Esophagus squamous epithelium (tissue), 5 donors: ENCODE measurements at regions not wholly inside any gene's neighbourhood (a gene's known extent, or its start where the extent isn't known, plus 50 kb on each side); places are given as distances from the start of the nearest gene placed in this dataset.

Experiments used
- DNase-seq: peaks from one replicate; lab custom pipeline; 2025; lab: John Stamatoyannopoulos, UW
- H3K27ac ChIP-seq, 4 donors: fragments of 200-600 bp; sonication (generic); one replicate each; pipeline ENCODE4 v1.5.1; 2016 to 2019; ENCODE audit warnings: mild to moderate bottlenecking in 1 of 4
- H3K27me3 ChIP-seq, 4 donors: fragments of 200-600 bp; sonication (generic); 1 replicate in 3 of 4; 2 replicates in 1 of 4; pipeline versions ENCODE4 v1.5.1 to v1.6.0; 2017 to 2021; ENCODE audit warnings: antibody characterized with exemption in 1 of 4
- H3K36me3 ChIP-seq, 3 donors: fragments of 200-600 bp; sonication (generic); one replicate each; pipeline ENCODE4 v1.5.1; 2016 to 2019
- H3K4me1 ChIP-seq, 3 donors: fragments of 200-600 bp; sonication (generic); one replicate each; pipeline ENCODE4 v1.5.1; 2017 to 2019
- H3K4me3 ChIP-seq, 4 donors: fragments of 200-600 bp; sonication (generic); 1 replicate in 3 of 4; 2 replicates in 1 of 4; pipeline ENCODE4 v1.5.1; 2016 to 2019; ENCODE audit warnings: mild to moderate bottlenecking in 2 of 4, moderate library complexity in 1 of 4
- H3K9me3 ChIP-seq, 3 donors: fragments of 200-600 bp; sonication (generic); one replicate each; pipeline ENCODE4 v1.5.1; 2016 to 2019
- POLR2A ChIP-seq, 4 donors: fragments of 450-650 bp; IDR thresholded peaks; one replicate each; pipeline ENCODE4 v1.6.1; 2017; ENCODE audit warnings: antibody characterized with exemption in 4 of 4, mild to moderate bottlenecking in 4 of 4, moderate library complexity in 3 of 4
- WGBS, 2 donors: methylation state at CpG; one replicate each; pipeline ENCODE4 v1.1.5; 2018; 5-methylcytosine and 5-hydroxymethylcytosine counted together
- intact Hi-C: fragments of 100-400 bp; cut with DNase I; formaldehyde crosslinking; loops from one replicate; pipeline ENCODE4 v1.15.0; 2022
- TF ChIP-seq, protein P1 (sequence below), 6 experiments: fragments of 450-650 bp in 4 of 6; fragments of 200-600 bp in 2 of 6; sonication (generic) in 2 of 6; IDR thresholded peaks; one replicate each; pipeline ENCODE4 v1.5.1; 2016 to 2019; ENCODE audit warnings: antibody characterized with exemption in 6 of 6, mild to moderate bottlenecking in 4 of 6, moderate library complexity in 4 of 6
- donor health status: DM: yes; HTN: yes; CAD: no.

DNA sequence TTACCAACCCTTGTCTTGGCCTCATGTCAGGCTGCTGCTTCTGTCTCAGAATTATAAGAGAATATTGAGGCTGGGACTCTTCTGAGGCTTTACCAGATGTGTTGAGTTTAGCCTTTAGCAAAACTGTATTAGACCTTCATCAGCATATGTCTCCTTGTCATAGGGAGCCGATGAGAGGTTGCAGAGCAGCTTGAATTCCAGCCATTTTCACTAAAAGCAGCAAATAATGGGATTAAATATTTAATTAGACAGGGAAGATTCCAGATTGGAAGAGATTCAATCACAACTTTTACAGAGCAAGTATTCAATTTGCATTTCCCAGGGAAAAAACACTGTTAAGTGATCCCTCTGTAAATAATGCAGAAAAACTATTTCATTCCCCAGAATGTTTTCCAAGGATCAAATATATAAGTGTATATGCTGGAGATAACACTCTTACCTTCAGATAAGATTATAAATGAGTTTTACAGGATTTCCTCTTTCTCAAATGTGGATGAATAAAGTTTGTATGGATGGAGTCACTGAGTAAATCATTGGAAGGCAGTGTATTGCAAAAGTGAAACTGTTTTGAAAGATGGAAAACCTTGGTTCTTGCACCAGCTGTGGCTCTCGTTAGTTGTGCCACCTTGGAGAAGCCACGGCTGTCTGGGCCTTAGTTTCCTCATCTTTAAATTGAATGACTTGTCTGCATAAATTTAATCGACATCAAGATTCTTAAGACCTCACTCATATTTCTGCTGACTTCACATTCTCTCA is 466.4 kb upstream of the SGO1 start:
- intact Hi-C loops, result no loop called here
- no peaks in the 10 kb centered on the region for H3K27me3 ChIP-seq
- TF ChIP-seq POLR2A (IDR thresholded peaks at IDR 0.05), result no peak
- TF ChIP-seq, protein P1, sequence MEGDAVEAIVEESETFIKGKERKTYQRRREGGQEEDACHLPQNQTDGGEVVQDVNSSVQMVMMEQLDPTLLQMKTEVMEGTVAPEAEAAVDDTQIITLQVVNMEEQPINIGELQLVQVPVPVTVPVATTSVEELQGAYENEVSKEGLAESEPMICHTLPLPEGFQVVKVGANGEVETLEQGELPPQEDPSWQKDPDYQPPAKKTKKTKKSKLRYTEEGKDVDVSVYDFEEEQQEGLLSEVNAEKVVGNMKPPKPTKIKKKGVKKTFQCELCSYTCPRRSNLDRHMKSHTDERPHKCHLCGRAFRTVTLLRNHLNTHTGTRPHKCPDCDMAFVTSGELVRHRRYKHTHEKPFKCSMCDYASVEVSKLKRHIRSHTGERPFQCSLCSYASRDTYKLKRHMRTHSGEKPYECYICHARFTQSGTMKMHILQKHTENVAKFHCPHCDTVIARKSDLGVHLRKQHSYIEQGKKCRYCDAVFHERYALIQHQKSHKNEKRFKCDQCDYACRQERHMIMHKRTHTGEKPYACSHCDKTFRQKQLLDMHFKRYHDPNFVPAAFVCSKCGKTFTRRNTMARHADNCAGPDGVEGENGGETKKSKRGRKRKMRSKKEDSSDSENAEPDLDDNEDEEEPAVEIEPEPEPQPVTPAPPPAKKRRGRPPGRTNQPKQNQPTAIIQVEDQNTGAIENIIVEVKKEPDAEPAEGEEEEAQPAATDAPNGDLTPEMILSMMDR (IDR thresholded peaks at IDR 0.05), result no peak
- H3K9me3 ChIP-seq, result no peaks in the 10 kb centered on the region
- no peak for DNase-seq
- no peaks in the 10 kb centered on the region for H3K4me1 ChIP-seq
- 45 to 69% methylated on average over 4 of the region's 4 CpGs for WGBS, 2 donors
- no peaks in the 10 kb centered on the region for H3K36me3 ChIP-seq
- H3K27ac ChIP-seq, result no peak overlapping the region
- no peak overlapping the region for H3K4me3 ChIP-seq

- Histone ChIP-seq H3K36me3 (no peaks in the 10 kb centered on the region), H3K27me3 (no peaks in the 10 kb centered on the region), H3K27ac (no peak overlapping the region), H3K9me3 (no peaks in the 10 kb centered on the region), H3K4me1 (no peaks in the 10 kb centered on the region), H3K4me3 (no peak overlapping the region)
- intact Hi-C loops, result no loop called here
- no peak for DNase-seq
- WGBS, 2 donors, result 90 to 95% methylated on average over 2 of the region's 2 CpGs
- no peak for TF ChIP-seq POLR2A (IDR thresholded peaks at IDR 0.05)
- TF ChIP-seq, protein P1 (IDR thresholded peaks at IDR 0.05), result no peak
Measured at GRCh38 chr3:20648921-20649381, 462.9 kb upstream of the SGO1 start.

GRCh38 chr3:20648294-20648693 is 462.3 kb upstream of the SGO1 start:
- Histone ChIP-seq H3K4me1 (no peaks in the 10 kb centered on the region), H3K4me3 (no peak overlapping the region), H3K27ac (no peak overlapping the region), H3K36me3 (no peaks in the 10 kb centered on the region), H3K9me3 (no peaks in the 10 kb centered on the region), H3K27me3 (no peaks in the 10 kb centered on the region)
- no peak for DNase-seq
- TF ChIP-seq POLR2A (IDR thresholded peaks at IDR 0.05), result no peak
- TF ChIP-seq, protein P1 (IDR thresholded peaks at IDR 0.05), result no peak
- intact Hi-C loops, result no loop called here
- 53 to 65% methylated on average over 2 of the region's 2 CpGs for WGBS, 2 donors

DNA sequence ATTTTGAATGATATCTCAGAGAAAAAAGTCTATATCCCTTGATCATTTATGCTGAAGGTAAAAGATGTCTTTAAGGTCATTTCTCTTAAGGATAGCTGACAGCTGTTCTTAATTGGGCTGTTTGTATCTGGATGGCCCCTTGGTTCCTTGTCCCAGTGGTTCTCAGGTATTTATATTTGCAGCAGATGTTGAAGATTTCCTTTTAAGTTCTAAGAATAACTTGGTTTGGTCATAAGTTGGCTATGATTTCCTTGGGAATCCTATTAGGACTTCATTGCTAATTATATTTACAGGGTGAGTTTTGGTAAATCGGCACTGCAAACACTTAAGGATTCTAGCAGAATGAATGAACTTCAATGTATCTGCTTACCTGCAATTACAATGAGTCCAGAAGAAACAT is 460.4 kb upstream of the SGO1 start:
- no peak overlapping the region for H3K4me3 ChIP-seq
- H3K4me1 ChIP-seq, result no peaks in the 10 kb centered on the region
- no peaks in the 10 kb centered on the region for H3K9me3 ChIP-seq
- H3K36me3 ChIP-seq, result no peaks in the 10 kb centered on the region
- no peaks in the 10 kb centered on the region for H3K27me3 ChIP-seq
- DNase-seq, result no peak
- H3K27ac ChIP-seq, result no peak overlapping the region
- 67 to 88% methylated on average over 1 of the region's 1 CpG for WGBS, 2 donors
- no peak for TF ChIP-seq POLR2A (IDR thresholded peaks at IDR 0.05)
- TF ChIP-seq, protein P1 (IDR thresholded peaks at IDR 0.05), result no peak
- intact Hi-C loops, result no loop called here

- intact Hi-C loops, result no loop called here
- TF ChIP-seq, protein P1 (IDR thresholded peaks at IDR 0.05), result no peak
- no peak for TF ChIP-seq POLR2A (IDR thresholded peaks at IDR 0.05)
- no peaks in the 10 kb centered on the region for H3K9me3 ChIP-seq
- H3K4me1 ChIP-seq, result no peaks in the 10 kb centered on the region
- 21 to 24% methylated on average over 3 of the region's 3 CpGs for WGBS, 2 donors
- H3K36me3 ChIP-seq, result no peaks in the 10 kb centered on the region
- DNase-seq, result no peak
- no peaks in the 10 kb centered on the region for H3K27me3 ChIP-seq
- H3K4me3 ChIP-seq, result no peak overlapping the region
- H3K27ac ChIP-seq, result no peak overlapping the region
Measured at GRCh38 chr3:20645340-20645739, 459.3 kb upstream of the SGO1 start.
